Bronchial epithelial cell (primary cell): ENCODE measurements at regions not wholly inside any gene's neighbourhood (a gene's known extent, or its start where the extent isn't known, plus 50 kb on each side); places are given as distances from the start of the nearest gene placed in this dataset.
A peak's percentile ranks its signal among the peaks of the same experiment; 100 is the strongest.

ENCODE experiments used
- DNase-seq: peaks from one replicate; pipeline ENCODE4 v3.0.0-alpha.2; 2010; ENCODE audit warnings: low read depth
- FAIRE-seq: peaks from 2 replicates; lab custom pipeline; 2011; peaks lifted over from hg19 to GRCh38; lab: Jason Lieb, UNC
- H3K27me3 ChIP-seq: 2 replicates; pipeline ENCODE4 v1.5.1; 2011; ENCODE audit warnings: low read length; ENCODE audit not compliant: control insufficient read depth, insufficient read depth
- H3K36me3 ChIP-seq: 2 replicates; pipeline ENCODE4 v1.5.1; 2011; ENCODE audit warnings: low read length; ENCODE audit not compliant: control insufficient read depth, insufficient read depth
- H3K4me3 ChIP-seq: 2 replicates; pipeline ENCODE4 v1.5.1; 2011; ENCODE audit warnings: mild to moderate bottlenecking, low read depth, low read length, control low read depth
- TF ChIP-seq, protein P1 (sequence below): IDR thresholded peaks from 2 replicates; pipeline ENCODE4 v1.5.1; 2011; ENCODE audit warnings: mild to moderate bottlenecking, moderate library complexity, low read length, control low read depth, inconsistent platforms; ENCODE audit not compliant: insufficient read depth, severe bottlenecking

- Histone ChIP-seq H3K36me3 (no peaks in the 10 kb centered on the region), H3K27me3 (no peaks in the 10 kb centered on the region), H3K4me3 (no peak overlapping the region)
- no peak for FAIRE-seq
- TF ChIP-seq, protein P1, sequence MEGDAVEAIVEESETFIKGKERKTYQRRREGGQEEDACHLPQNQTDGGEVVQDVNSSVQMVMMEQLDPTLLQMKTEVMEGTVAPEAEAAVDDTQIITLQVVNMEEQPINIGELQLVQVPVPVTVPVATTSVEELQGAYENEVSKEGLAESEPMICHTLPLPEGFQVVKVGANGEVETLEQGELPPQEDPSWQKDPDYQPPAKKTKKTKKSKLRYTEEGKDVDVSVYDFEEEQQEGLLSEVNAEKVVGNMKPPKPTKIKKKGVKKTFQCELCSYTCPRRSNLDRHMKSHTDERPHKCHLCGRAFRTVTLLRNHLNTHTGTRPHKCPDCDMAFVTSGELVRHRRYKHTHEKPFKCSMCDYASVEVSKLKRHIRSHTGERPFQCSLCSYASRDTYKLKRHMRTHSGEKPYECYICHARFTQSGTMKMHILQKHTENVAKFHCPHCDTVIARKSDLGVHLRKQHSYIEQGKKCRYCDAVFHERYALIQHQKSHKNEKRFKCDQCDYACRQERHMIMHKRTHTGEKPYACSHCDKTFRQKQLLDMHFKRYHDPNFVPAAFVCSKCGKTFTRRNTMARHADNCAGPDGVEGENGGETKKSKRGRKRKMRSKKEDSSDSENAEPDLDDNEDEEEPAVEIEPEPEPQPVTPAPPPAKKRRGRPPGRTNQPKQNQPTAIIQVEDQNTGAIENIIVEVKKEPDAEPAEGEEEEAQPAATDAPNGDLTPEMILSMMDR = no peak
- no peak for DNase-seq
Measured at GRCh38 chr3:118227191-118227590, 807.5 kb downstream of the IGSF11 start.

GRCh38 chr3:118228151-118228550 is 806.5 kb downstream of the IGSF11 start:
- no peak for FAIRE-seq
- TF ChIP-seq, protein P1 = no peak
- no peak overlapping the region for H3K4me3 ChIP-seq
- no peaks in the 10 kb centered on the region for H3K27me3 ChIP-seq
- no peaks in the 10 kb centered on the region for H3K36me3 ChIP-seq
- DNase-seq = peak; percentile 79

DNA sequence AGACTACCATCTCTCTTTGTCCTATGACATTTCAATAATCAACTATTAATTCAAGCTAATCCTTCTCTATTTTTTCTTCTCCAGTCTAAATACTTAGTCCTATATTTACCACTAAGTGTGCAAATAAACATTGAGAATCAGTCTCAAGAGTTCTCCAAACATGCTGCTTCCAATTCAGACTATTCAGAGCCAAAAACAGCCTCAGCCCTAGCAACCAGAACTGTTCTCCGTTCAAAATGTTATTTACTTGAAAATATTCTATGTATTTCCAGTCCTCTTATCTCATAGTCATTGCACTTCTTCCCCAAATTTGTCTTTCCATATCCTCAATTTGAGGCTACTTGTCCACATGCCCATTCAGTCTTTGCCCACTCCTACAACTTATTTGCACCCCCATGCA is 805.5 kb downstream of the IGSF11 start:
- FAIRE-seq = no peak

GRCh38 chr3:118231578-118231977 is 803.1 kb downstream of the IGSF11 start:
- TF ChIP-seq, protein P1 = no peak
- Histone ChIP-seq H3K27me3 (no peaks in the 10 kb centered on the region), H3K4me3 (no peak overlapping the region), H3K36me3 (no peaks in the 10 kb centered on the region)
- DNase-seq (no peak), FAIRE-seq (no peak)

More for the DNA sequence above, 805.5 kb downstream of the IGSF11 start:
- TF ChIP-seq, protein P1 = no peak
- Histone ChIP-seq H3K36me3 (no peaks in the 10 kb centered on the region), H3K4me3 (no peak overlapping the region), H3K27me3 (no peaks in the 10 kb centered on the region)
- no peak for DNase-seq

- DNase-seq = no peak
- H3K4me3 ChIP-seq = no peak overlapping the region
- no peaks in the 10 kb centered on the region for H3K27me3 ChIP-seq
- TF ChIP-seq, protein P1 = no peak
- no peak for FAIRE-seq
- H3K36me3 ChIP-seq = no peaks in the 10 kb centered on the region
Measured at GRCh38 chr3:118239253-118239652, 795.4 kb downstream of the IGSF11 start.

- FAIRE-seq = no peak
- DNase-seq = no peak
- TF ChIP-seq, protein P1 = no peak
- H3K27me3 ChIP-seq = no peaks in the 10 kb centered on the region
- no peak overlapping the region for H3K4me3 ChIP-seq
- H3K36me3 ChIP-seq = no peaks in the 10 kb centered on the region
Measured at GRCh38 chr3:118244761-118245160, 789.9 kb downstream of the IGSF11 start.
